ENCODE measurements at regions not wholly inside any gene's neighbourhood (a gene's known extent, or its start where the extent isn't known, plus 50 kb on each side); places are given as distances from the start of the nearest gene placed in this dataset.

DNA sequence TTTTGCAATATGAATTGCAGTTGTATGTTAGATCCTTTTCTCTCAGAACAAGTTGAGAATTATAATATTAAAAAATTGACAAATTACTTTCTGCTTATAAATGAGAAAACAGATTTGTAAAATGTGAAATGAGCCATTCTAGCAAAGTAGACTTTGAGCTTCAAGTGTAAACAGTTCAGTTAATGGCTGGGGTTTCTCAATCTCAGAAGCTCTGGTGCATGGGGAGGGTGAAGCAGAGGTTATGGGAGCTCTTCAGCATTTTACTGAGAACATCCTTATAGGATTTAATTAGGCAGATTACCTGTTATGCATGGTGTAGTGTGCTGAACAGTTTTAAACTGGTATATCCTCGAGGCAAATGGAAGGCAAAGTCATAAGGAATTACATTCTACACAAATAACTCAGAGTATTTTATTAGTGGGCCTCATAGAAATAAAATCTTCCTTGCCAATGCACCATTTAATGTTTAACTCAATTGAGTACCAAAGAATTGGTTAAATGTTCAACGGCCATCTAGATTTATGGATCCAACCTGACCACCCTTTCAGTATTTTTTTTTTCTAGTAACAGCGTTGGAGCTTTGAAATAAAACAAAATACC, 1143.6 kb upstream of the ADGRL2 start (continued):
- TF ChIP-seq HNF4G (IDR thresholded peaks at IDR 0.05): peak; percentile 76
- peak; percentile 56 for TF ChIP-seq FOXA2 (IDR thresholded peaks at IDR 0.05)
- TF ChIP-seq, protein P1, sequence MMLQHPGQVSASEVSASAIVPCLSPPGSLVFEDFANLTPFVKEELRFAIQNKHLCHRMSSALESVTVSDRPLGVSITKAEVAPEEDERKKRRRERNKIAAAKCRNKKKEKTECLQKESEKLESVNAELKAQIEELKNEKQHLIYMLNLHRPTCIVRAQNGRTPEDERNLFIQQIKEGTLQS (IDR thresholded peaks at IDR 0.05): no peak
- peak; percentile 85 for TF ChIP-seq HNF4A (conservative IDR thresholded peaks at IDR 0.05)
- no peak for TF ChIP-seq FOXA1 (IDR thresholded peaks at IDR 0.05)

DNA sequence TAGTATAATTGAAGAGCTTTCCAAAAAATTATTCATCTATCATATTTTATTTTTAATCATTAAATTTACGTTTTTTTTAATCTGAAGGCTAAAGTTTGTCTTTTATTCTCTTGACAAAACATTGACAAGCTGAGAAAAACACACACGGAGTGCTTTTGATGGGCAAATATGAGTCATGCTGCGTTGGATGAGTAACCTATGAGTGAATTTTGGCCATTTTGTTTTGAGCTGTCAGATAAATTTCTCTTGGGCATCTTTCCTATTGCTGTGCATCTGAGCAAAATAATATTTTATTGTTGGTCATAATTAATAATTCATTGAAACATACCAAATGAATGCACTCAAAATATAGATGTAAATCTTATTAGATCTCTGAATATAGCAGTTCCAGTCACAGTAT, 1144.1 kb upstream of the ADGRL2 start:
- no peaks in the 10 kb centered on the region for H3K27me3 ChIP-seq (ENCODE audit: control insufficient read depth in 4 of 4, insufficient read depth in 4 of 4, low read length in 3 of 4)
- no peaks in the 10 kb centered on the region for H3K9me3 ChIP-seq (ENCODE audit: control insufficient read depth in 4 of 4, low read length in 3 of 4)
- 21% methylated on average over 3 of the region's 3 CpGs for WGBS
- H3K9ac ChIP-seq (ENCODE audit: low read depth in 1 of 2, low read length in 2 of 2): no peak overlapping the region
- no peak overlapping the region for H3K4me3 ChIP-seq (ENCODE audit: low read depth in 1 of 3, low read length in 3 of 3)
- no peaks in the 10 kb centered on the region for H3K36me3 ChIP-seq (ENCODE audit: control insufficient read depth in 4 of 4, insufficient read depth in 3 of 4, low read depth in 1 of 4, low read length in 3 of 4)
- no peak for TF ChIP-seq HNF4A (conservative IDR thresholded peaks at IDR 0.05)
- TF ChIP-seq NR2F2 (IDR thresholded peaks at IDR 0.05): no peak
- TF ChIP-seq, protein P2, sequence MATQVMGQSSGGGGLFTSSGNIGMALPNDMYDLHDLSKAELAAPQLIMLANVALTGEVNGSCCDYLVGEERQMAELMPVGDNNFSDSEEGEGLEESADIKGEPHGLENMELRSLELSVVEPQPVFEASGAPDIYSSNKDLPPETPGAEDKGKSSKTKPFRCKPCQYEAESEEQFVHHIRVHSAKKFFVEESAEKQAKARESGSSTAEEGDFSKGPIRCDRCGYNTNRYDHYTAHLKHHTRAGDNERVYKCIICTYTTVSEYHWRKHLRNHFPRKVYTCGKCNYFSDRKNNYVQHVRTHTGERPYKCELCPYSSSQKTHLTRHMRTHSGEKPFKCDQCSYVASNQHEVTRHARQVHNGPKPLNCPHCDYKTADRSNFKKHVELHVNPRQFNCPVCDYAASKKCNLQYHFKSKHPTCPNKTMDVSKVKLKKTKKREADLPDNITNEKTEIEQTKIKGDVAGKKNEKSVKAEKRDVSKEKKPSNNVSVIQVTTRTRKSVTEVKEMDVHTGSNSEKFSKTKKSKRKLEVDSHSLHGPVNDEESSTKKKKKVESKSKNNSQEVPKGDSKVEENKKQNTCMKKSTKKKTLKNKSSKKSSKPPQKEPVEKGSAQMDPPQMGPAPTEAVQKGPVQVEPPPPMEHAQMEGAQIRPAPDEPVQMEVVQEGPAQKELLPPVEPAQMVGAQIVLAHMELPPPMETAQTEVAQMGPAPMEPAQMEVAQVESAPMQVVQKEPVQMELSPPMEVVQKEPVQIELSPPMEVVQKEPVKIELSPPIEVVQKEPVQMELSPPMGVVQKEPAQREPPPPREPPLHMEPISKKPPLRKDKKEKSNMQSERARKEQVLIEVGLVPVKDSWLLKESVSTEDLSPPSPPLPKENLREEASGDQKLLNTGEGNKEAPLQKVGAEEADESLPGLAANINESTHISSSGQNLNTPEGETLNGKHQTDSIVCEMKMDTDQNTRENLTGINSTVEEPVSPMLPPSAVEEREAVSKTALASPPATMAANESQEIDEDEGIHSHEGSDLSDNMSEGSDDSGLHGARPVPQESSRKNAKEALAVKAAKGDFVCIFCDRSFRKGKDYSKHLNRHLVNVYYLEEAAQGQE (IDR thresholded peaks at IDR 0.05): no peak
- no peak for TF ChIP-seq RXRA (IDR thresholded peaks at IDR 0.05)
- TF ChIP-seq, protein P3, sequence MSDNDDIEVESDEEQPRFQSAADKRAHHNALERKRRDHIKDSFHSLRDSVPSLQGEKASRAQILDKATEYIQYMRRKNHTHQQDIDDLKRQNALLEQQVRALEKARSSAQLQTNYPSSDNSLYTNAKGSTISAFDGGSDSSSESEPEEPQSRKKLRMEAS (IDR thresholded peaks at IDR 0.05): no peak
- TF ChIP-seq HNF4G (IDR thresholded peaks at IDR 0.05): no peak
- TF ChIP-seq, protein P4, sequence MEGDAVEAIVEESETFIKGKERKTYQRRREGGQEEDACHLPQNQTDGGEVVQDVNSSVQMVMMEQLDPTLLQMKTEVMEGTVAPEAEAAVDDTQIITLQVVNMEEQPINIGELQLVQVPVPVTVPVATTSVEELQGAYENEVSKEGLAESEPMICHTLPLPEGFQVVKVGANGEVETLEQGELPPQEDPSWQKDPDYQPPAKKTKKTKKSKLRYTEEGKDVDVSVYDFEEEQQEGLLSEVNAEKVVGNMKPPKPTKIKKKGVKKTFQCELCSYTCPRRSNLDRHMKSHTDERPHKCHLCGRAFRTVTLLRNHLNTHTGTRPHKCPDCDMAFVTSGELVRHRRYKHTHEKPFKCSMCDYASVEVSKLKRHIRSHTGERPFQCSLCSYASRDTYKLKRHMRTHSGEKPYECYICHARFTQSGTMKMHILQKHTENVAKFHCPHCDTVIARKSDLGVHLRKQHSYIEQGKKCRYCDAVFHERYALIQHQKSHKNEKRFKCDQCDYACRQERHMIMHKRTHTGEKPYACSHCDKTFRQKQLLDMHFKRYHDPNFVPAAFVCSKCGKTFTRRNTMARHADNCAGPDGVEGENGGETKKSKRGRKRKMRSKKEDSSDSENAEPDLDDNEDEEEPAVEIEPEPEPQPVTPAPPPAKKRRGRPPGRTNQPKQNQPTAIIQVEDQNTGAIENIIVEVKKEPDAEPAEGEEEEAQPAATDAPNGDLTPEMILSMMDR (IDR thresholded peaks at IDR 0.05; ENCODE audit: low read depth, low read length, missing input control): no peak
- TF ChIP-seq RAD21 (IDR thresholded peaks at IDR 0.05): no peak
- peak; percentile 86 to 94 for TF ChIP-seq JUND (IDR thresholded peaks at IDR 0.05)
- no peak for TF ChIP-seq FOXA1 (IDR thresholded peaks at IDR 0.05)
- TF ChIP-seq FOXA2 (IDR thresholded peaks at IDR 0.05): no peak
- TF ChIP-seq GABPA (IDR thresholded peaks at IDR 0.05 in 1 of 2, conservative IDR thresholded peaks at IDR 0.05 in 1 of 2): no peak
- TF ChIP-seq TAF1 (conservative IDR thresholded peaks at IDR 0.05): no peak
- TF ChIP-seq SP1 (IDR thresholded peaks at IDR 0.05): no peak
- TF ChIP-seq, protein P1 (IDR thresholded peaks at IDR 0.05): peak; percentile 92
- no peak for TF ChIP-seq YY1 (IDR thresholded peaks at IDR 0.05)
- peak in 1 of 2 donors; percentile 26 for TF ChIP-seq EGR1 (IDR thresholded peaks at IDR 0.05; ENCODE audit: low read depth in 2 of 2)
- peak overlapping the region; percentile 75 to 83 for H3K27ac ChIP-seq (ENCODE audit: low read depth in 1 of 2, low read length in 2 of 2)
- no peak for DNase-seq (ENCODE audit: low spot score)
- H3K4me1 ChIP-seq (ENCODE audit: control insufficient read depth in 4 of 4, insufficient read depth in 4 of 4, low read length in 3 of 4): peaks cover 2 to 19% (median 13%) of the 10 kb centered on the region in 4 donors

All from liver (tissue), 8 donors.